Chondrocyte (in vitro differentiated cells): ENCODE measurements at regions not wholly inside any gene's neighbourhood (a gene's known extent, or its start where the extent isn't known, plus 50 kb on each side); places are given as distances from the start of the nearest gene placed in this dataset.
"Not testable (repeated sequence)": the region's sequence is repeated elsewhere in the genome, so short reads cannot be mapped to it uniquely, and the experiment has no call there.

ENCODE experiments used
- DNase-seq: peaks from one replicate; pipeline ENCODE4 v3.0.0; 2021; ENCODE audit warnings: mixed read lengths, low spot score
- H3K27ac Mint-ChIP-seq: one replicate; pipeline ENCODE4 v1.8.0; 2021; ENCODE audit warnings: mild to moderate bottlenecking, moderate library complexity, mixed read lengths; ENCODE audit not compliant: unreplicated experiment
- H3K27me3 Mint-ChIP-seq: 2 replicates; pipeline ENCODE4 v1.8.0; 2021; ENCODE audit warnings: low read depth, mixed read lengths
- H3K36me3 Mint-ChIP-seq: 2 replicates; pipeline ENCODE4 v1.8.0; 2021; ENCODE audit warnings: low read depth, mixed read lengths
- H3K4me1 Mint-ChIP-seq: 2 replicates; pipeline ENCODE4 v1.8.0; 2021; ENCODE audit warnings: low read depth, mild to moderate bottlenecking, mixed read lengths
- H3K4me3 Mint-ChIP-seq: one replicate; pipeline ENCODE4 v1.8.0; 2021; ENCODE audit warnings: mild to moderate bottlenecking, moderate library complexity, mixed read lengths; ENCODE audit not compliant: unreplicated experiment
- H3K9me3 Mint-ChIP-seq: 2 replicates; pipeline ENCODE4 v1.8.0; 2021; ENCODE audit warnings: low read depth, mixed read lengths
- CTCF ChIP-seq: fragments of 200-600 bp; sonication (generic); IDR thresholded peaks from 2 replicates; pipeline ENCODE4 v1.5.0; 2021; ENCODE audit warnings: antibody characterized with exemption, mild to moderate bottlenecking, moderate library complexity

GRCh38 chr21:6363591-6363990, 4157.8 kb upstream of the TPTE start:
- not testable (repeated sequence) for H3K4me3 Mint-ChIP-seq, H3K27ac Mint-ChIP-seq, H3K27me3 Mint-ChIP-seq, H3K4me1 Mint-ChIP-seq, H3K36me3 Mint-ChIP-seq, DNase-seq, H3K9me3 Mint-ChIP-seq

- not testable (repeated sequence) for H3K4me1 Mint-ChIP-seq, H3K27me3 Mint-ChIP-seq, H3K36me3 Mint-ChIP-seq, H3K9me3 Mint-ChIP-seq, DNase-seq
- peak overlapping the region; percentile 54 for H3K27ac Mint-ChIP-seq
- peak overlapping the region; percentile 28 for H3K4me3 Mint-ChIP-seq
Measured at GRCh38 chr21:6368824-6369223, 4152.6 kb upstream of the TPTE start.

- not testable (repeated sequence) for H3K4me3 Mint-ChIP-seq, H3K27ac Mint-ChIP-seq, DNase-seq, H3K36me3 Mint-ChIP-seq, H3K9me3 Mint-ChIP-seq, H3K27me3 Mint-ChIP-seq, H3K4me1 Mint-ChIP-seq
Measured at GRCh38 chr21:6373253-6373652, 4148.1 kb upstream of the TPTE start.

GRCh38 chr21:6374232-6374631, 4147.2 kb upstream of the TPTE start:
- not testable (repeated sequence) for H3K4me1 Mint-ChIP-seq, H3K9me3 Mint-ChIP-seq, H3K27me3 Mint-ChIP-seq, H3K36me3 Mint-ChIP-seq, H3K27ac Mint-ChIP-seq, H3K4me3 Mint-ChIP-seq
- TF ChIP-seq CTCF, result peak; percentile 65
- DNase-seq, result peak; percentile 95

- H3K4me3 Mint-ChIP-seq, H3K27me3 Mint-ChIP-seq, H3K36me3 Mint-ChIP-seq, H3K9me3 Mint-ChIP-seq, H3K27ac Mint-ChIP-seq, H3K4me1 Mint-ChIP-seq: not testable (repeated sequence)
- peak; percentile 36 for DNase-seq
Measured at GRCh38 chr21:6374926-6375325, 4146.5 kb upstream of the TPTE start.

- H3K36me3 Mint-ChIP-seq, DNase-seq, H3K4me1 Mint-ChIP-seq, H3K9me3 Mint-ChIP-seq, H3K27me3 Mint-ChIP-seq, H3K4me3 Mint-ChIP-seq, H3K27ac Mint-ChIP-seq: not testable (repeated sequence)
Measured at GRCh38 chr21:6375776-6376175, 4145.6 kb upstream of the TPTE start.

GRCh38 chr21:6376321-6377070, 4144.9 kb upstream of the TPTE start:
- H3K27ac Mint-ChIP-seq, H3K4me3 Mint-ChIP-seq, H3K9me3 Mint-ChIP-seq, H3K4me1 Mint-ChIP-seq, H3K36me3 Mint-ChIP-seq, DNase-seq, H3K27me3 Mint-ChIP-seq: not testable (repeated sequence)
